ENCODE measurements at regions not wholly inside any gene's neighbourhood (a gene's known extent, or its start where the extent isn't known, plus 50 kb on each side); places are given as distances from the start of the nearest gene placed in this dataset.

DNA sequence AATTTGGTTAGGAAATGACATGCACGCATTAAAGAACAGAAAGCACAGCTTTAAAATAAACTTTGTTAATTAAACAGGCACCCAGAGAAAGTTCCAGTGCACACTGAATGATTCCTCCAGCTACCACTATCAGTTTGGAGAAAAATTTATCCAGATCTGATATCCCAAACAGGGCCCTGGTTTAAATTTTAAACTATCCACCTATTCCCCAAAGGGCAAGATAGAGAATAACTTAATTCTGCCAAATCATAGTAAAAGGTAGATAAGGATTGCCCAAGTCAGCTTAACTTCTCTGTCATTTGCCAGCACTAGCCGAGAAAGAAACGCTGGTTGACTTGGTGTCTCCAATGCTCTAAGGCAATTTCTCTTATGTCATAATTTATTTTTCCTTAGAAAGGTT, 321.9 kb upstream of the PKDCC start:
- ATAC-seq (replicated peaks) = no peak
- Mint-ChIP-seq H3K4me3 (no peak overlapping the region), H3K27ac (no peak overlapping the region), H3K9me3 (no peaks in the 10 kb centered on the region), H3K27me3 (peaks cover 0 to 13% of the 10 kb centered on the region in 2 donors), H3K4me1 (ENCODE audit: low read depth in 2 of 2) (peaks cover 0 to 3% of the 10 kb centered on the region in 2 donors), H3K36me3 (ENCODE audit: insufficient read depth) (no peaks in the 10 kb centered on the region)
- DNase-seq = no peak

DNA sequence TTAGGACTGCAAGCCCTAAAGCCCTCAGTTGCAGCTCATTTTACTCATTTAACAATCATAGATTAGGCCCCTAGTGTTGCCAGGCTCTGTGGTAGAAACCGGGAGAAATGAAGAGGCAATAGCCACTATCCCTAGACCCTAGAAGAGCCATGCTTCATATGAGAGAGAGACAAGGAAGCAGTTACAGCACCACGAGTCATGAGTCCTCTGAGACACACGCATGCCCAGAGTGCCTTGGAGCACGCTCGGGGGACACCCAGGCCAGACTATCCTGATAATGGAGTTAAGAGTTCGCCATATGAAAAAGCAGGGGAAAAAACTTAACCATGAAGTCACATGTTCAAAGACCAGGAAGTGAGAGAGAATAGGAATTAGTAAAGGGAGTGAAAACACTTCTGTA, 321.5 kb upstream of the PKDCC start:
- Mint-ChIP-seq H3K9me3 (no peaks in the 10 kb centered on the region), H3K27ac (no peak overlapping the region), H3K27me3 (peaks cover 5 to 13% of the 10 kb centered on the region in 2 donors), H3K4me1 (ENCODE audit: low read depth in 2 of 2) (no peaks in the 10 kb centered on the region), H3K4me3 (no peak overlapping the region), H3K36me3 (ENCODE audit: insufficient read depth) (no peaks in the 10 kb centered on the region)
- no peak for ATAC-seq (replicated peaks)
- DNase-seq = no peak

DNA sequence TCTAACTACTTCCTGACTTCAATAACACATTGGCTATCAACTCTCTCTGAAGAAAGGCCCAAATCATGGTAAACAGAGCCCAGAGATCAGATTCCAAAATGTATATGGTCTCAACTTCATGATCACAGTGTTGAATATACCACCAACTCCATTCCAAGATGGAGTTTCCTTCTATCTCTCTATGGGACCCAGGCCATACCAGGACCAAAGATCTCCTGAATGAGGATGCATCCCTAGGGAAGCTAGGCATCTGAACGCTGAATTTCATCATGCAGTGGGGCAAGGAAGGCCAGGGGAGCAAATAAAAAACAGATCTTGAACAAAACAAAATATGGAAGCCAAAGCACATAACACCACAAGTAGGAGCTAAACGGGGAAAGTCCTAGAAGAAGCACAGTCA, 320.7 kb upstream of the PKDCC start:
- ATAC-seq (replicated peaks) (no peak), DNase-seq (no peak)
- Mint-ChIP-seq H3K4me1 (ENCODE audit: low read depth in 2 of 2) (no peaks in the 10 kb centered on the region), H3K27ac (no peak overlapping the region), H3K4me3 (no peak overlapping the region), H3K27me3 (peaks cover 12 to 20% of the 10 kb centered on the region in 2 donors), H3K9me3 (no peaks in the 10 kb centered on the region), H3K36me3 (ENCODE audit: insufficient read depth) (no peaks in the 10 kb centered on the region)

DNA sequence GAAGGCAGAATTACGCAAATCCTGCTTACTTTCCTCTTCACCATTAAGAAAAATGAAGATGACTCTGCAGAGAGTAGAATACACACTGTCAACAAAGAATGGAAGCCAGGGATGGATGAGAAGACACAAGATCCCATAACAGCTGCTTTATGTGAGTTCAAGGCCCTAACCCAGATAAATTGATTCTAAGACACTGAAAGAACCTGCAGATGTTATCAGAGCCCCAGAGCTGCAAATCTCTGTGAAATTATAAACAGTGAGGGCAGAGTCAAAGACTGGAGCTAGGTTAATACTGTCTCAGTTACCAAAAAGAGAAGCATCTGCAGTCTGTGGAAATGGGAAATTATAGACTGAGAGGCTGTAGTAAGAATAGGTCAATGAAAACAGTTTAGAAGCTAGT, 320.1 kb upstream of the PKDCC start:
- DNase-seq = no peak

DNA sequence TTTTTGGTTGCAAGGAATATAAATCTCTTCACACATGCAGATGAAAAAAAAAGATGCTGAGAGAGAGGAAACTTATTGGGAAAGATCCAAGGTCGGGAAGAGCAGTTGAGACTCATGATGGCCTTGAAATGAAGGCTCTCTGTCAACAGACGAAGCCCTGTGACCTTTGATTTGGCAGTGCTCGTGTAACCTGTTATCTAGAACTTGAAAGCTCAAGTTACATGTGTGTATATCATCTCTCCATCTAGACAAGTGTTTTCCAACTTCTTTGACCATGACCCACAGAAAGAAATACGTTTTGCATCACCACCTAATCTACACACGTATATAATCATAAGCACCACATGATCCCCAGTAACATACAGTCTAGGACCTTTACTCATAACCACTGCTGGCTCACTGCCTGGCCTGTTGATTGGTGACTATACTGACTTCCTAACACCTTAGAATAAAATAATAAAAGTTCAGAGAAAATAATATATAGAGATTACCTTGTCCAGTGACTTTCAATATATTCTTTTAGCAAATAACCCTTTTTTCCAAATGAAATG, 319.0 kb upstream of the PKDCC start:
- H3K27me3 Mint-ChIP-seq = peaks cover 17 to 30% of the 10 kb centered on the region in 2 donors

More for the DNA sequence above, 320.1 kb upstream of the PKDCC start:
- H3K27ac Mint-ChIP-seq = no peak overlapping the region
- H3K9me3 Mint-ChIP-seq = no peaks in the 10 kb centered on the region
- no peak for ATAC-seq (replicated peaks)
- H3K4me3 Mint-ChIP-seq = no peak overlapping the region
- no peaks in the 10 kb centered on the region for H3K4me1 Mint-ChIP-seq (ENCODE audit: low read depth in 2 of 2)
- peaks cover 17 to 25% of the 10 kb centered on the region in 2 donors for H3K27me3 Mint-ChIP-seq
- no peaks in the 10 kb centered on the region for H3K36me3 Mint-ChIP-seq (ENCODE audit: insufficient read depth)

DNA sequence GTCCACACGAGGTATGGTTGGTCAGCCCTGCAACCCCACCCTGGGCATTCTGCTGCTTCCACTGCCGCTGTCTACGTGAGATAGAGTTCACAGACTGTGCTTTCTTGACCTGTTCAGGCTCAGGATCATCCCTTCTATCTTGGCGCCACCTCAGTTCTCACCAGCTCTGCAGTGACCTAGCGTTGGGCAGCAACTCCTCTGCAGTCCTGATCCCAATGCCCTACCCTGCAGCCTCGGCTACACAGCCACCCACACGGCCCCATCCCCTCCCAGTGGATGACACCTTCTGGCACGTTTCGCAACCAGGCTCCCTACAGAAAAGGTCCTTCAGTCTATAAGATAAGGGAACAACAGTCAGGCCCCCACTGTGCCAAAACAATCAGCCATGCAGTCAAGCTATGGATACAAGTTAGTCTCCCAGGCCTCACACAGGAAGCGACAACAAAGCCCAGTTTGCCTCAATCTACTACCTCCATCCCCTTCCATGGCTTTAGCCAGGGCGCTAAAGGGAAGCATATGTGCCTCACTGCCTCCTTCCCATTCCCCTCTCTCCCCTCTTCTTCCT, 317.9 kb upstream of the PKDCC start:
- Mint-ChIP-seq H3K4me1 (ENCODE audit: low read depth in 2 of 2) (no peaks in the 10 kb centered on the region), H3K27ac (no peak overlapping the region), H3K36me3 (ENCODE audit: insufficient read depth) (no peaks in the 10 kb centered on the region), H3K4me3 (no peak overlapping the region), H3K27me3 (peaks cover 17 to 39% of the 10 kb centered on the region in 2 donors), H3K9me3 (no peaks in the 10 kb centered on the region)
- ATAC-seq (replicated peaks) (no peak), DNase-seq (no peak)

More for the DNA sequence above, 319.0 kb upstream of the PKDCC start:
- Mint-ChIP-seq H3K4me1 (ENCODE audit: low read depth in 2 of 2) (no peaks in the 10 kb centered on the region), H3K9me3 (no peaks in the 10 kb centered on the region), H3K4me3 (no peak overlapping the region), H3K27ac (no peak overlapping the region), H3K36me3 (ENCODE audit: insufficient read depth) (no peaks in the 10 kb centered on the region)
- DNase-seq (no peak), ATAC-seq (replicated peaks) (no peak)

DNA sequence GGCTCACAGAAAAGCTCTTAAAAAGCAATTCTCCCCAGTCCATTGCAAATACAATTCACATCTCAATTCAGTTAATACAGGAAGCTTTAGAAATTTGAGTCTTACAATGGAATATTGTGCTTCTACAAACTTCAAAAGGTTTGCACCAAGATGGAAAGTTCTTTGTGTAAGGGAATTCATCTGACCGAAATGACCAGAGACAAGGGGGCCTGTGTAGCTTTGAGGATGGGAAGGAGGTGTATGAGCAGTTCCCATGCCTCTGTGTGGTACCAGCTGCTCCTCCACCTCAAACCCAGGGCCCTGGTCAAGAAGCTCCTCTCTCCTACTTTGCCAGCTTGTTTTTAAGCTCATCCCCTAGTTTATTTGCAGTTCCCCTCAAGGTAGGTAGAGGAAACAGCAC, 312.8 kb upstream of the PKDCC start:
- H3K36me3 Mint-ChIP-seq (ENCODE audit: insufficient read depth) = no peaks in the 10 kb centered on the region
- no peak for ATAC-seq (replicated peaks)
- H3K4me1 Mint-ChIP-seq (ENCODE audit: low read depth in 2 of 2) = peaks cover 0 to 4% of the 10 kb centered on the region in 2 donors
- no peak for DNase-seq
- H3K9me3 Mint-ChIP-seq = no peaks in the 10 kb centered on the region
- no peak overlapping the region for H3K4me3 Mint-ChIP-seq
- H3K27ac Mint-ChIP-seq = no peak overlapping the region
- H3K27me3 Mint-ChIP-seq = peaks cover 40 to 75% of the 10 kb centered on the region in 2 donors

DNA sequence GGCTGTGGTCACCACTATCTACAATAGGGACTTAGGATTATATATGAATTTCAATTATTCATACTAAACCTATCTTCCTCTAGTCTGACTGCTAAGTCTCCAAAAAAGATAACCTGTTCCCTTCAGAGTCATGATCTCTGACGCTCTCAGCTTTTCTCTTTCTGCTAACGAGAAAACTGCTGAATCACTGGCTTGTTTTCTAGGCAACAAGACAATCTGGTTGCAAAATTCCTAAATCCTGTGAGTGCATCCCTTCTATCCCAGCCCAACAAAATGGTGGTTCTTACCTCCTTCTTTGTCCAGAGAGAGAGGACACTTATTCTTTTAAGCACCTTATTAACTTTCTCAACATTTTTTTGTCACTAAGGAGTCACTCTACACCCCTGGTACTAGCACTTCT, 312.3 kb upstream of the PKDCC start:
- ATAC-seq (replicated peaks) (no peak), DNase-seq (no peak)
- Mint-ChIP-seq H3K4me1 (ENCODE audit: low read depth in 2 of 2) (peaks cover 0 to 4% of the 10 kb centered on the region in 2 donors), H3K4me3 (no peak overlapping the region), H3K9me3 (no peaks in the 10 kb centered on the region), H3K27ac (no peak overlapping the region), H3K27me3 (peaks cover 40 to 70% of the 10 kb centered on the region in 2 donors), H3K36me3 (ENCODE audit: insufficient read depth) (no peaks in the 10 kb centered on the region)

DNA sequence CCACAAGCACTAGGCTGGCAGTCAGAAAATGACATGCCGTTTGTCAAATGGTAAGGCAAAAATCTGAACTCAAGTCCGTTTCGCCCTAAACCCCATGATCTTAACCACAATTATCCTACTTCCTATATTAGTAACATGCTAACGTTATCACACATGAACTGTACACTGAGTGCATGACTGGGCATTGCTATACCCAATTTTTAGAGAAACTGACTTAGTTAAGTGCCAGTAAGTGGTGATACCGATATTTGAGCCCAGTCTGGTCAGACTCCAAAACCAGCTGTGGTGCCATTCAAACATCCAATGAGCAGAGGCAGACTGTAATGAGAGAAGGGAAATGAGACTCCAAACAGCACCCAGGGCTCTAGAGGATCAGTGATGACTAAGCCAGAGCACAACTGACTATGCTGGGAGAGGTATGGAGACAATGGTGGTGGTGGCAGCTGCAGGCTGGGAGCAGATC, 311.7 kb upstream of the PKDCC start:
- Mint-ChIP-seq H3K27ac (no peak overlapping the region), H3K4me3 (no peak overlapping the region), H3K9me3 (no peaks in the 10 kb centered on the region), H3K27me3 (peaks cover 38 to 71% of the 10 kb centered on the region in 2 donors), H3K36me3 (ENCODE audit: insufficient read depth) (no peaks in the 10 kb centered on the region), H3K4me1 (ENCODE audit: low read depth in 2 of 2) (peaks cover 0 to 4% of the 10 kb centered on the region in 2 donors)
- no peak for DNase-seq
- peak; percentile 5 for ATAC-seq (replicated peaks)

DNA sequence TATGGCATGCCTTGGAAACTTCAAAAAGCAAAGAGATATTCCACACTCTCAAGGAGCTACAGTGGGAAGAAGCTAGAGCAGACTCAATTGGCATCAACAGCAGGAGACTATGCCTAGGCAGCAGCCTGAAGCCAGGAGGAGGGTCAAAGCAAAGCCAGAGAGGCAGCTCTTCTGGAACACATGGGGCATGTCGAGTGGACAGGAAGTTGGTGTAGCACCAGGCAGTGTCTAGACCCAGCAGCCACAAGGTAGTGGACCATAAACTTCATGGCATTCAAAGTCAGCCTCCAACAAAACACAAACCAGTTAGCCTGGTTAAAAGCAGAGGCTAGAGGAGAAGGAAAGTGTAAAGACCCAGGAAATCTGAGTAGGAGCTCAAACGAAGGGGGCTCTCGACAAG, 311.2 kb upstream of the PKDCC start:
- Mint-ChIP-seq H3K36me3 (ENCODE audit: insufficient read depth) (no peaks in the 10 kb centered on the region), H3K4me3 (no peak overlapping the region), H3K9me3 (no peaks in the 10 kb centered on the region), H3K27me3 (peaks cover 33 to 74% of the 10 kb centered on the region in 2 donors), H3K27ac (no peak overlapping the region), H3K4me1 (ENCODE audit: low read depth in 2 of 2) (peaks cover 0 to 4% of the 10 kb centered on the region in 2 donors)
- no peak for ATAC-seq (replicated peaks)
- DNase-seq = no peak

DNA sequence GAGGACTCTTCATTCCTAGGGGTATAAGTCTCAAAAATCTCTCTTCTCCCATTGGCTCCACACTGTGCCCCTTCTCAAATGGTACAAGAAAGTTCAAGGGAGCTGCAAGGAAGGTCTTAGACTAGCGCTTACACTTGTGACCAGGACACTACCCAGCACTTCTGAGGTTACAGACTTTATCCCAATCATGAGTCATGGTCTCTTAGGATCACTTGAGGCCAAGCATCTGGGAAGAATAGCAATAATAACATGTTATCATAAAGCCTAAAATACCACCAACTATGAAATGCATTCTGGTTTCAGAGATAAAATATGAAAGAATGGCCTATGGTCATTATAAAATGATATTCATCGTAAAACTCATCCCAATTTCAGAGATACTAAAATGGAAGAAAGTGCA, 309.9 kb upstream of the PKDCC start:
- no peak overlapping the region for H3K4me3 Mint-ChIP-seq
- no peak overlapping the region for H3K27ac Mint-ChIP-seq
- DNase-seq = no peak
- H3K9me3 Mint-ChIP-seq = no peaks in the 10 kb centered on the region
- peaks cover 0 to 4% of the 10 kb centered on the region in 2 donors for H3K4me1 Mint-ChIP-seq (ENCODE audit: low read depth in 2 of 2)
- no peak for ATAC-seq (replicated peaks)
- peaks cover 23 to 67% of the 10 kb centered on the region in 2 donors for H3K27me3 Mint-ChIP-seq
- H3K36me3 Mint-ChIP-seq (ENCODE audit: insufficient read depth) = no peaks in the 10 kb centered on the region

DNA sequence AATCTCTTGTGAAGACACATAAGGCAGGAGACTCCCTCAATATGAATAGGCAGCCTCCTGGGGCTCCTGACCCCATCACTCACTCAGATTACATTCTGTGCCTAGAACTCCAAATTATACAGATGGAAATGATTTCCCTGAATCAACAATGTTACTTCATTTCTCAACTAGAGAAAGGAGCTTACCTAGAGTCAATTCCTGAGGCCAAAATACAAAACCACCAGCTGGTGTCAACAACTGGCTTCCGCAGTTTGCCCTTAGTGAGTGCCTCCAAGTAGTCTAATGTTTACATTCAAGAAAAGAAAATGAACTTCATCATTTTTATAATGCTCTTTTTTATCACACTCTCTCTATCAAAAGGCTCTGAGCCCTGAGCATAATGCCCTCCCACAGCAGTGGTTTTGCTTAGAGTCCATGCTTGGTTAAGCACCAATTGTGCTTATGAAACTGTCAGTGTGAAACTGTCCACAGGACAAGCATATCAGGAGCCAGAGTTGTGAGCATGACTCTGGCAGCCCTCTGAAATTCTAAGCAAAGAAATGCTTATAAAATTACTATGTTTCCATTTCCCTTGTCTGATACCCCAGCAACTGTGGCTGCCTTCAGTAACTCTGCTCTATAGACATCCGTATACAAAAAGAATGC, 305.7 kb upstream of the PKDCC start:
- Mint-ChIP-seq H3K27ac (no peak overlapping the region), H3K36me3 (ENCODE audit: insufficient read depth) (no peaks in the 10 kb centered on the region), H3K4me3 (no peak overlapping the region), H3K27me3 (peaks cover 6 to 33% of the 10 kb centered on the region in 2 donors), H3K9me3 (peaks cover 0 to 6% of the 10 kb centered on the region in 2 donors), H3K4me1 (ENCODE audit: low read depth in 2 of 2) (no peaks in the 10 kb centered on the region)
- no peak for ATAC-seq (replicated peaks)
- DNase-seq = no peak

DNA sequence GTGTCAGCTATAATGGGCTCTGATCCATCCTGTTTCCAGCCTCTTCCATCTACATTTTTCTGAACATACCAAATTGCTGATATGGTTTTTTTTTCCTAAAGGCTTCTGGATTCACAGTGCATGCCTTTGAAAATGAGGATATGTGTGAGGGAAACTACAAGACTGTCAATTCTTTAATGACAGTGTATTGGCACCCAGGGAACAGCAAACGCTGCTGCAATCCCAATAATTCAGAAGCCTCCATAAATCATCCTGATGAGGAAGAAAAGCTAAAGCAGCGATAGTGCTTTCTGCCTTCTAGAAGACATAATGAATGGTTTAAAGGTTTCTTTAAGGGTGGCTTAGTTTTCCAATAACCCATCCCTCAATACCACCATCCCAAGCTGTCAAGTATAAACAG, 304.5 kb upstream of the PKDCC start:
- H3K27ac Mint-ChIP-seq = no peak overlapping the region
- DNase-seq = no peak
- no peak overlapping the region for H3K4me3 Mint-ChIP-seq
- no peak for ATAC-seq (replicated peaks)
- no peaks in the 10 kb centered on the region for H3K36me3 Mint-ChIP-seq (ENCODE audit: insufficient read depth)
- H3K27me3 Mint-ChIP-seq = peaks cover 0 to 21% of the 10 kb centered on the region in 2 donors
- H3K9me3 Mint-ChIP-seq = peaks cover 0 to 6% of the 10 kb centered on the region in 2 donors
- H3K4me1 Mint-ChIP-seq (ENCODE audit: low read depth in 2 of 2) = no peaks in the 10 kb centered on the region

DNA sequence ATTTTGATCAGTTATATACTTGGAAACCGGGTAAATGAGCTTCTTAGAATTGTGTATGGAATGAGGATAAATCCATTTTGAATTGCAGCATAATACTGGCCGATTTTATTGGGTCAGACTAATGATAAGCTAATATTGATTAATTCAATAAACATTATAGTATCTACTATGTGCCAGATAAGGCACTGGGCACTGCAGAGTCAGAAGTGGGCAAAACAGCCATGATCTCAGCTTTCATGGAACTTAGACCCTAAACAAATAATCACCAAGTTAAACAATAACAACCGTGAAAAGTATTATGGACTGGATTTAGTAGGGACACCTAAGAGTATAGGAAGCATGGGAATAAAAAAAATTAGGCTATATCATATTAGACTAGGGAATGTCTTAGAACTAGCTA, 297.0 kb upstream of the PKDCC start:
- no peak for DNase-seq
- ATAC-seq (replicated peaks) = no peak
- no peaks in the 10 kb centered on the region for H3K9me3 Mint-ChIP-seq
- H3K4me3 Mint-ChIP-seq = no peak overlapping the region
- H3K4me1 Mint-ChIP-seq (ENCODE audit: low read depth in 2 of 2) = no peaks in the 10 kb centered on the region
- no peak overlapping the region for H3K27ac Mint-ChIP-seq
- no peaks in the 10 kb centered on the region for H3K36me3 Mint-ChIP-seq (ENCODE audit: insufficient read depth)
- peaks cover 20 to 32% of the 10 kb centered on the region in 2 donors for H3K27me3 Mint-ChIP-seq

All from effector memory CD8-positive, alpha-beta T cell (primary cell).